Activated CD4-positive, alpha-beta T cell treated with anti-CD3 and anti-CD28 coated beads, Interleukin-2, amount 50 U/mL, for 24 hours (primary cell): ENCODE measurements at regions not wholly inside any gene's neighbourhood (a gene's known extent, or its start where the extent isn't known, plus 50 kb on each side); places are given as distances from the start of the nearest gene placed in this dataset.
"Not testable (repeated sequence)": the region's sequence is repeated elsewhere in the genome, so short reads cannot be mapped to it uniquely, and the experiment has no call there.

ENCODE experiments used
- DNase-seq, 2 donors: peaks; one replicate each; pipeline ENCODE4 v3.0.0-alpha.2; 2020; ENCODE audit warnings: low read depth in 1 of 2, low spot score in 1 of 2

DNA sequence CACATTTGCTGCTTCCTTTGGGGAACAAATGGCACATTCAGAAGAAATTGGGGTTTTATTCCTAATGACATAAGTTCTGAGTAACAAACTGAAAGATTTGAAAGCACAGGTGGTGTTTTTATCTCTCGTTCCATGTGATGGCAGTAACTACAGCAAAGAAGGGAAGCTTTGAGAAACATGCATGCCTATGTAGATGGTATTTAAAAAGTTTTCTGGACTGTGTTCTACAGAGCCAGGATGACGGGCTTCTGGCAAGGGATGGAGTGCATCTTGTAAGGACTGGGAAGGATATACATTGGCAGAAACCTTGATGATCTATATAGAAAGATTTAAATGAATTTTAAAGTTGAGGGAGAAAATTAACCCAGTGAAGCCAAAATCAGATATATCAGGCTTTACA is 362.2 kb upstream of the ROPN1 start:
- DNase-seq, result no peak

DNA sequence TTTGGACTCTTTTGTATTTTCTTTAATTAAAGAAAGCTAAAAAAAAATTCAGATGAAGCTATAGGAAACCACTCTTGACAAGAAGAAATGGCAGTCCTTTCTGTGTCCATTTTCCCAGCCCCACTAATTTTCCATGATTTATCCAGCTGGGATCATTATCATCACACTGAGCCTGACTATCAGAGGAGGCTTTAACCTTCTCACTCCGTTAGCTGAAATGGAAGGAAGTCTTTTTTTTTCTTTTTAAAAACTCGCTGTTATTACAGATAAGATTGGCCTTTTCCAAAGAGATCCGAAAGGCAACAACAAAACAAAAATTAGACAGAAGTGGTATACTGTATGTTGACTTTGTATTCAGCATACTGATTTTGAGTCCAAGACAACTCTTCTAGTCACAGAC is 366.2 kb upstream of the ROPN1 start:
- DNase-seq, result no peak

GRCh38 chr3:124360155-124360554 is 368.2 kb upstream of the ROPN1 start:
- no peak for DNase-seq

GRCh38 chr3:124360563-124360962 is 368.6 kb upstream of the ROPN1 start:
- DNase-seq, result no peak

GRCh38 chr3:124361566-124361965 is 368.7 kb upstream of the UMPS start:
- no peak for DNase-seq

GRCh38 chr3:124362455-124362854 is 367.8 kb upstream of the UMPS start:
- DNase-seq, result no peak

- no peak for DNase-seq
Observed at GRCh38 chr3:124363476-124363875, 366.8 kb upstream of the UMPS start.

DNA sequence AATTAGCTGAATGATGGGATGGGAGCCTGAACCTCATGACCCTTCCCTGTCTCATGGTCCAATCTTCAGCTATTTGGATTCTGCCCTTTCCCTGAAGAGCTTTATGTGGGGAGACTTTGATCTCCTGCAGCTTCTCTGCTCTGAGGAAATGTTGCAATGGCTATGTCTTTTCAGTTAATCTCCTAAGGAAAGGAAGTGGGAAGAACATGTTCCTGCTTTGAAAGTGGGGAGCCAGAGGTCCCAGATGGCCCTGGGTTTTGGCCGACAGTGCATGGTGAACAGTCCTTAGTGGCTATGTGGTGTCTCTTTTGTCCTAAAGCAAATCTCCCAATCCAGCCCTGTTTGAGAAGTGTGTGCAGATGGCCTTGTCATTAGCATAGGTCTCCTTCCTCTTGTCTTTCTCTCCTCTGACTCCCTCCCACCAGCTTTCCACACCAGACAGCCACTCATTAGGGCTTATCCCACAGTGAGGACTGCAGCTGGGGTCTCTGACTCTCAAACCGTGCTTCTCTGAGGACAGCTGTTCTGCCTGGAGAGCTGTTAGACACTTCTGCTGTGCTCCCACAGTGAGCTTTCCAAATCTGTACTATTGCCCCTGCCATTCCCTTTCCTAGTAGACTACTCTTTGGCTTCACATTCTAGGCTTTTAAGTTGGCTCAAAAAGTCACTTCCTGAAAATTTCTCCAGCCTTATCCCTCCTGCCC is 365.8 kb upstream of the UMPS start:
- no peak for DNase-seq

DNA sequence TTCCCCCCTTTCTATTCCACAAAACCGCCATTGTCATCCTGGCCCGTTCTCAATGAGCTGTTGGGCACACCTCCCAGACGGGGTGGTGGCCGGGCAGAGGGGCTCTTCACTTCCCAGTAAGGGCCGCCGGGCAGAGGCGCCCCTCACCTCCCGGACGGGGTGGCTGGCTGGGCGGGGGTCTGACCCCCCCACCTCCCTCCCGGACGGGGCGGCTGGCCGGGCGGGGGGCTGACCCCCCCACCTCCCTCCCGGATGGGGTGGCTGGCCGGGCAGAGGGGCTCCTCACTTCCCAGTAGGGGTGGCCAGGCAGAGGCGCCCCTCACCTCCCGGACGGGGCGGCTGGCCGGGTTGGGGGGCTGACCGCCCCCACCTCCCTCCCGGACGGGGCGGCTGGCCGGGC is 363.6 kb upstream of the UMPS start:
- DNase-seq, result not testable (repeated sequence)

DNA sequence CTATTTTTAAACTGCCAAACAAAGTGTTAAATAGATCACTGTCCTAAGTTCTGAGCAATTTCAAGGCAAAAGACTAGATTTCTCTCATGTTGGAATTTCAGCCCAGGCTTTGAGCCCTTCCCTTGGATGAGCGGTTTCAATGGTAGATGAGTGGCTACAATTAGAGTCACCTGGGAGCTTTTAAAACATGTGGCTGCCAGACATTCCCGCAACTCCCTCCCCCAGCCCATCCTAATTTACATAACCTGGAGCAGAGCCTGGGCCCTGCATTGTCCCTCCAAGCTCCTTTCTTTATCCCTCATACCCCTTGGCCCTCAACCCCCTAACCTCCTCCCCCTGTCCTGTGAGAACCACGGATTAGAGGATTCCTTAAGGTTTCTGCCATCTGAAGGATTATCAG is 357.5 kb upstream of the UMPS start:
- no peak for DNase-seq

GRCh38 chr3:124373524-124373923 is 356.7 kb upstream of the UMPS start:
- no peak for DNase-seq

DNA sequence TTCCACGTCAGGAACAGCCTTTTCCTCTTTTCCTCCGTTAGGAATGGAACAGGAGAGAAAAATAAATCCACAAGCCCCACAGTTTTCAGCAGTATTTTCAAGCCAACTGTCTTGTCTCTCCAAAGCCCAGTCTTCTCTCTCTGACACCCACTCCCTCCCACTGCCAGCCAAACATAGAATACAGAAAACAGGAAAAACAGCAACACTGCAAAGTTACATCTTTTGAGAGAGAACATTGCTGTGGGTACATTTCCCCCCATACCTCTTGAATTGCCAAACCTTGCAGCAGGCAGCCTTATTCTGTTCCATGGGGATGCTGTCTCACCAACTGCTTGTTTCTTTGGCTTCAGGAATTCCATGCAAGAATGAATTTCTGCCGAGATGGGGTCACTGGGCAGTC is 355.7 kb upstream of the UMPS start:
- DNase-seq, result no peak

DNA sequence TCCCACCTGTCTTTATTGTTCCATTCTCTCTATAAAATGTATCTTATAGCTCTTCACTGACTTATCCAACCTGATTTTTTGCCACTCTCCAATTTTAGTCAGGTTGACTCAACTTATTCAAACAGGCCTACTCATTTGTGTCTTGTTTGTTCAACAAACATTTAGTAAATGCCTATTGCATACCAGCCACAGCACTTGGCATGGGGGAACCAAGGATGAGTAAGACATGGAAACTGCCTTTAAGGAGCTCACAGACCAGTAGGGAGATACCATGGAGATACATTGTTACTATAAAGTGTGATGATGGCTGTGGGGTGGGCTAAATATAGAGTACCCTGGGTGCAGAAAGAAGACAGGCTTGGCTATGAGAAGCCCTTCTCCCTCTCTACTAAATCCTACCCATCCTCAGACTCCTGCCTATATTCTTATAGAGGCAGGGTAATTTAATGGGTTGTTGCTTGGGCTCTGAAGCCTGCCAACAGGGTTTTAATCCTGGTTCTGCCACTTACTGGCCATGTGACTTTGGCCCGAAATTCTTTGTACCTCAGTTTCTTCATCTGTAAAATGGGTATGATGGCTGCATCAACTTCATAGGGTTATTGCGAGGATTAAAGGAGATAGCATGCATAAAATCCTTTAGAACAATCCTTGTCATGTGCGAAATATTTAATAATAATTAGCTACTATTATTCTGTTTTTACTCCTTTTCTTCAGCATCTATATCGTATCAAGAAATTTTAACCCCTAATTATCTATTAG is 348.5 kb upstream of the UMPS start:
- no peak for DNase-seq

GRCh38 chr3:124383051-124383450 is 347.2 kb upstream of the UMPS start:
- no peak for DNase-seq

DNA sequence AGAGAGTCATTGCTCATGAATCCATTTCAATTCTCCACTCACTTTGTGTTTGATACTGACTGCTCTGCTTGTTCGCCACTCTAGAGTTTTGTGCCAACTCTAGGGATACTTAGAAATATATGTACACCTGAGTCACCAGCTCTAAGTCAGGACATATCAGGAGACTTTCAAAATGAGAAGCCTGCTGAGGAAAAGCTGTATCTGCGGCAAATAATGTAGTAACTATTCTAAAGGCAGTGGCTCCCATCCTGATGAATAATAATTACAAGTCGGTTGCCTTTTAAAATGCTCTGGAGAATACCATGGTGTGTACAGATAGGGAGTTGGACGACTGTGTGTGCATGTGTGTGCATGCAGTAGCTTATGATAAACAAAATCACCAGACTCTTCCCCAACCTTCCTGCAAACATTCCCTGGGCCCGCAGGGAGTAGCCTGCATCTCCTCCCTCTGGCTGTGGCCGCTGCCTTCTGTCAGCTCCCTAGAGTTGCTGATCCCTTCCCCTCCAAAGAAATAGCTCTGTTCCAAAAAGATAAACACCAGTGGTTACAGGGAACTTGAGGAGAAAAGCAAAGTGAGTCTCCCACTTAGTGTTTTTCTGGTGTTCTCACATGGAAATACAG is 346.3 kb upstream of the UMPS start:
- no peak for DNase-seq

GRCh38 chr3:124384527-124384926 is 345.7 kb upstream of the UMPS start:
- DNase-seq, result no peak

- DNase-seq, result no peak
Observed at GRCh38 chr3:124385996-124386395, 344.3 kb upstream of the UMPS start.

GRCh38 chr3:124386996-124387595 is 343.2 kb upstream of the UMPS start:
- no peak for DNase-seq

GRCh38 chr3:124391774-124392173 is 338.5 kb upstream of the UMPS start:
- DNase-seq, result no peak

- DNase-seq, result no peak
Observed at GRCh38 chr3:124393340-124393739, 336.9 kb upstream of the UMPS start.

DNA sequence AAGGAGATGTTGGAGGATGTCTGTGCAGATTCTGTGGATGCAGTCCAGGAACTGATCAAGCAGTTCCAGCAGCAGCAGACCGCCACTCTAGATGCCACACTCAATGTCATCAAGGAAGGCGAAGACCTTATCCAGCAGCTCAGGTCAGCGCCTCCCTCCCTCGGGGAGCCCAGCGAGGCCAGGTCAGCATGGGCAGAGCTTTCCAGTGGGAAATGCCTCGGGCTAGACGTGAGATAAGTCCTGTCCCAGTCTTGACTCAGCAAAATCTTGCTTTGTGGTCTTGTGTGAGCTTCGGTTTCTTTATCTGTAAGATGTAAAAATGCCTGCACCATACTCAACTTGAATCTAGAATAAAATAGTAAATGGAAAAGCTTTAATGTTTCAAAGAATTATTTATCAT is 335.1 kb upstream of the UMPS start:
- no peak for DNase-seq
